Caco-2 (cell line): ENCODE measurements at regions not wholly inside any gene's neighbourhood (a gene's known extent, or its start where the extent isn't known, plus 50 kb on each side); places are given as distances from the start of the nearest gene placed in this dataset.

ENCODE experiments used
- BruUV-seq: library from RNA; stranded (reverse); fragments of 400-500 nt; replicated peaks from 2 replicates; lab custom pipeline; 2021; lab: Mats Ljungman, UMichigan
- CTCF ChIA-PET: fragments of 300-600 bp; sonication (Branson Sonifier 250); formaldehyde crosslinking; loops from one replicate; lab custom pipeline; 2022; ENCODE audit warnings: antibody characterized with exemption; lab: Charles Lee
- POLR2A ChIA-PET: fragments of 300-600 bp; sonication (Branson Sonifier 250); formaldehyde crosslinking; loops from one replicate; lab custom pipeline; 2022; ENCODE audit warnings: antibody characterized with exemption; lab: Charles Lee
- DNase-seq, 2 experiments: peaks; one replicate each; pipeline versions ENCODE4 v3.0.0 to v3.0.0-alpha.2; 2020 to 2022
- H3K27me3 ChIP-seq: replicated peaks from 2 replicates; pipeline ENCODE4 v1.6.0; 2011; ENCODE audit warnings: low read length; ENCODE audit not compliant: control insufficient read depth, insufficient read depth
- H3K36me3 ChIP-seq: 2 replicates; pipeline ENCODE4 v1.5.1; 2011; ENCODE audit warnings: low read length; ENCODE audit not compliant: control insufficient read depth, insufficient read depth
- H3K4me1 ChIP-seq: fragments of 250-450 bp; sonication (Bioruptor Pico); 2 replicates; pipeline ENCODE4 v1.5.1; 2020; ENCODE audit warnings: mild to moderate bottlenecking
- H3K4me3 ChIP-seq: 2 replicates; pipeline ENCODE4 v1.5.1; 2011; ENCODE audit warnings: low read depth, mild to moderate bottlenecking, control low read depth, low read length
- H3K9me3 ChIP-seq: fragments of 250-450 bp; sonication (Bioruptor Pico); 2 replicates; pipeline ENCODE4 v1.5.1; 2020; ENCODE audit warnings: mild to moderate bottlenecking, moderate library complexity
- H3K27ac Mint-ChIP-seq: one replicate; pipeline ENCODE4 v1.8.0; 2022; ENCODE audit warnings: mixed read lengths; ENCODE audit not compliant: unreplicated experiment
- H3K27me3 Mint-ChIP-seq: one replicate; pipeline ENCODE4 v1.8.0; 2022; ENCODE audit warnings: mixed read lengths; ENCODE audit not compliant: insufficient read depth, unreplicated experiment
- H3K36me3 Mint-ChIP-seq: one replicate; pipeline ENCODE4 v1.8.0; 2022; ENCODE audit warnings: mild to moderate bottlenecking, mixed read lengths; ENCODE audit not compliant: insufficient read depth, unreplicated experiment
- H3K4me1 Mint-ChIP-seq: one replicate; pipeline ENCODE4 v1.8.0; 2022; ENCODE audit warnings: low read depth, mixed read lengths; ENCODE audit not compliant: unreplicated experiment
- H3K4me3 Mint-ChIP-seq: one replicate; pipeline ENCODE4 v1.8.0; 2022; ENCODE audit warnings: mild to moderate bottlenecking, moderate library complexity, mixed read lengths; ENCODE audit not compliant: unreplicated experiment
- H3K9me3 Mint-ChIP-seq: one replicate; pipeline ENCODE4 v1.8.0; 2022; ENCODE audit warnings: mixed read lengths; ENCODE audit not compliant: unreplicated experiment
- CTCF ChIP-seq, 2 experiments: fragments of 200-600 bp in 1 of 2; IDR thresholded peaks; 1 replicate in 1 of 2; 2 replicates in 1 of 2; pipeline versions ENCODE4 v1.5.1 to v1.8.0; 2011 to 2022; ENCODE audit warnings: antibody characterized with exemption in 1 of 2, control low read depth in 1 of 2, inconsistent platforms in 1 of 2, low read depth in 1 of 2, low read length in 1 of 2, mild to moderate bottlenecking in 1 of 2, moderate library complexity in 1 of 2; ENCODE audit not compliant: insufficient read depth in 1 of 2, severe bottlenecking in 1 of 2, unreplicated experiment in 1 of 2
- intact Hi-C: fragments of 100-400 bp; cut with micrococcal nuclease; formaldehyde crosslinking; loops from one replicate; pipeline ENCODE4 v1.10.0; 2022; ENCODE audit not compliant: unreplicated experiment

- no peaks in the 10 kb centered on the region for H3K27me3 Mint-ChIP-seq
- no peaks in the 10 kb centered on the region for H3K4me1 Mint-ChIP-seq
- BruUV-seq, result no TSS peak
- ChIA-PET POLR2A (no interaction called here), CTCF (no interaction called here)
- no peak overlapping the region for H3K4me3 Mint-ChIP-seq
- H3K4me1 ChIP-seq, result no peaks in the 10 kb centered on the region
- no peaks in the 10 kb centered on the region for H3K9me3 Mint-ChIP-seq
- no peaks in the 10 kb centered on the region for H3K9me3 ChIP-seq
- H3K4me3 ChIP-seq, result no peak overlapping the region
- no peak for TF ChIP-seq CTCF (IDR thresholded peaks at IDR 0.05; ENCODE audit: insufficient read depth in 1 of 2, low read depth in 1 of 2, low read length in 1 of 2, severe bottlenecking in 1 of 2, unreplicated experiment in 1 of 2)
- no peak overlapping the region for H3K27ac Mint-ChIP-seq
- no peak for DNase-seq
- H3K36me3 ChIP-seq, result no peaks in the 10 kb centered on the region
- H3K27me3 ChIP-seq, result no peaks in the 10 kb centered on the region
- intact Hi-C loops, result no loop called here
- no peaks in the 10 kb centered on the region for H3K36me3 Mint-ChIP-seq
These were observed 406.1 kb downstream of the GPM6A start for GRCh38 chr4:175405961-175406360.

- no peaks in the 10 kb centered on the region for H3K36me3 ChIP-seq
- no peaks in the 10 kb centered on the region for H3K27me3 ChIP-seq
- intact Hi-C loops, result no loop called here
- no TSS peak for BruUV-seq
- H3K9me3 ChIP-seq, result no peaks in the 10 kb centered on the region
- Mint-ChIP-seq H3K27ac (no peak overlapping the region), H3K4me1 (no peaks in the 10 kb centered on the region), H3K4me3 (no peak overlapping the region), H3K9me3 (no peaks in the 10 kb centered on the region), H3K36me3 (no peaks in the 10 kb centered on the region), H3K27me3 (no peaks in the 10 kb centered on the region)
- POLR2A ChIA-PET, result no interaction called here
- CTCF ChIA-PET, result no interaction called here
- H3K4me3 ChIP-seq, result no peak overlapping the region
- no peak for DNase-seq
- no peak for TF ChIP-seq CTCF (IDR thresholded peaks at IDR 0.05; ENCODE audit: insufficient read depth in 1 of 2, low read depth in 1 of 2, low read length in 1 of 2, severe bottlenecking in 1 of 2, unreplicated experiment in 1 of 2)
- no peaks in the 10 kb centered on the region for H3K4me1 ChIP-seq
These were observed 404.1 kb downstream of the GPM6A start for GRCh38 chr4:175407926-175408325.

- ChIA-PET CTCF (no interaction called here), POLR2A (no interaction called here)
- no TSS peak for BruUV-seq
- no peaks in the 10 kb centered on the region for H3K4me1 ChIP-seq
- DNase-seq, result no peak
- Mint-ChIP-seq H3K4me1 (no peaks in the 10 kb centered on the region), H3K27ac (no peak overlapping the region), H3K4me3 (no peak overlapping the region), H3K9me3 (peaks cover 22% of the 10 kb centered on the region), H3K27me3 (no peaks in the 10 kb centered on the region), H3K36me3 (no peaks in the 10 kb centered on the region)
- intact Hi-C loops, result no loop called here
- no peaks in the 10 kb centered on the region for H3K27me3 ChIP-seq
- H3K9me3 ChIP-seq, result no peaks in the 10 kb centered on the region
- no peak overlapping the region for H3K4me3 ChIP-seq
- H3K36me3 ChIP-seq, result no peaks in the 10 kb centered on the region
- TF ChIP-seq CTCF (IDR thresholded peaks at IDR 0.05; ENCODE audit: insufficient read depth in 1 of 2, low read depth in 1 of 2, low read length in 1 of 2, severe bottlenecking in 1 of 2, unreplicated experiment in 1 of 2), result no peak
These were observed 400.8 kb downstream of the GPM6A start for GRCh38 chr4:175411251-175411650.
